BE2C (cell line): ENCODE measurements at regions not wholly inside any gene's neighbourhood (a gene's known extent, or its start where the extent isn't known, plus 50 kb on each side); places are given as distances from the start of the nearest gene placed in this dataset.

ENCODE experiments used
- DNase-seq: peaks from one replicate; pipeline ENCODE4 v3.0.0-alpha.2; 2020
- H3K27me3 ChIP-seq: fragments of 250-450 bp; sonication (Bioruptor Pico); 2 replicates; pipeline ENCODE4 v1.5.1; 2020; ENCODE audit warnings: mild to moderate bottlenecking
- H3K36me3 ChIP-seq: fragments of 250-450 bp; sonication (Bioruptor Pico); 2 replicates; pipeline ENCODE4 v1.5.1; 2020; ENCODE audit warnings: mild to moderate bottlenecking
- H3K4me1 ChIP-seq: fragments of 250-450 bp; sonication (Bioruptor Pico); 2 replicates; pipeline ENCODE4 v1.5.1; 2020
- H3K4me3 ChIP-seq: 2 replicates; pipeline ENCODE4 v1.5.1; 2011; ENCODE audit warnings: low read depth, low read length
- H3K9me3 ChIP-seq: fragments of 250-450 bp; sonication (Bioruptor Pico); 2 replicates; pipeline ENCODE4 v1.5.1; 2020
- TF ChIP-seq, protein P1 (sequence below): IDR thresholded peaks from 2 replicates; pipeline ENCODE4 v1.5.1; 2012; ENCODE audit warnings: mild to moderate bottlenecking, low read depth, low read length

DNA sequence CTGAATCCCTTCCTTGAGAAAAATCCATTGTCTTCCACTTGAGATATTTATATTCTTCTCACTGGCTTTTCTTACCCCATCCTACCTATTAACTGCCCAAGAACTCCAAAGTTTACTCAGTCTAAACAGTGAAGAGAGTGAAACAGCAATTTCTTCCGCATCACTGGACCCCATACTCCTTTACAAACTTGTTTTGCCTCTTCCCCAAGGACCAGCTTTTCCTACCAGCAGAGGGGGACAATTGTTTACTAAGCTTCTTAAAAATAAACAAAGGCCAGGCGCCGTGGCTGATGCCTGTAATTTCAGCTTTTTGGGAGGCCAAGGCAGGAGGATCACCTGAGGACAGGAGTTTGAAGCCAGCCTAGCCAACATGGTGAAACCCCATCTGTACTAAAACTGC lies 52.0 kb downstream of the LRATD1 start:
- DNase-seq: no peak
- no peak overlapping the region for H3K4me3 ChIP-seq
- no peaks in the 10 kb centered on the region for H3K9me3 ChIP-seq
- H3K36me3 ChIP-seq: no peaks in the 10 kb centered on the region
- H3K27me3 ChIP-seq: no peaks in the 10 kb centered on the region
- TF ChIP-seq, protein P1, sequence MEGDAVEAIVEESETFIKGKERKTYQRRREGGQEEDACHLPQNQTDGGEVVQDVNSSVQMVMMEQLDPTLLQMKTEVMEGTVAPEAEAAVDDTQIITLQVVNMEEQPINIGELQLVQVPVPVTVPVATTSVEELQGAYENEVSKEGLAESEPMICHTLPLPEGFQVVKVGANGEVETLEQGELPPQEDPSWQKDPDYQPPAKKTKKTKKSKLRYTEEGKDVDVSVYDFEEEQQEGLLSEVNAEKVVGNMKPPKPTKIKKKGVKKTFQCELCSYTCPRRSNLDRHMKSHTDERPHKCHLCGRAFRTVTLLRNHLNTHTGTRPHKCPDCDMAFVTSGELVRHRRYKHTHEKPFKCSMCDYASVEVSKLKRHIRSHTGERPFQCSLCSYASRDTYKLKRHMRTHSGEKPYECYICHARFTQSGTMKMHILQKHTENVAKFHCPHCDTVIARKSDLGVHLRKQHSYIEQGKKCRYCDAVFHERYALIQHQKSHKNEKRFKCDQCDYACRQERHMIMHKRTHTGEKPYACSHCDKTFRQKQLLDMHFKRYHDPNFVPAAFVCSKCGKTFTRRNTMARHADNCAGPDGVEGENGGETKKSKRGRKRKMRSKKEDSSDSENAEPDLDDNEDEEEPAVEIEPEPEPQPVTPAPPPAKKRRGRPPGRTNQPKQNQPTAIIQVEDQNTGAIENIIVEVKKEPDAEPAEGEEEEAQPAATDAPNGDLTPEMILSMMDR: no peak
- no peaks in the 10 kb centered on the region for H3K4me1 ChIP-seq

GRCh38 chr2:14690926-14691325 lies 58.4 kb downstream of the LRATD1 start:
- Histone ChIP-seq H3K9me3 (no peaks in the 10 kb centered on the region), H3K4me3 (no peak overlapping the region), H3K4me1 (no peaks in the 10 kb centered on the region), H3K36me3 (no peaks in the 10 kb centered on the region), H3K27me3 (no peaks in the 10 kb centered on the region)
- no peak for DNase-seq
- TF ChIP-seq, protein P1: no peak

DNA sequence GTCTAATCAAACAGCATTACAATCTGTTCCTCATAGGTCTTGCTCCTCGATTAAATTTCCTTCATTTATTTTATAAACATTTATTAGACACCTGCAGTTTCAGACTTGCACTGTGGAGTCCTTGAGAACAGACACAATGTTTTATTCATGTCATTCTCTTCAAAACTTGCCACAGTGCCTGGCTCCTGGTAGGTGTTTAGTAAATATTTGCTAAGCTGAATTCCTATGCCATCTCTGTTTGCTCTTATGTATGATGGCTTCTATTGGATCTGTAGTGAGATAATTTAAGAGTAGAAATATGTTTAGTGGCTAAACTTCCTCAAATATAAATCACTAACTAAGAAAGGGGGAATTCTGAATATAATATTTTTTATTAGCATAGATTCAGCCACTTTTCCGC lies 61.4 kb downstream of the LRATD1 start:
- H3K36me3 ChIP-seq: no peaks in the 10 kb centered on the region
- TF ChIP-seq, protein P1: no peak
- H3K4me1 ChIP-seq: no peaks in the 10 kb centered on the region
- DNase-seq: no peak
- H3K4me3 ChIP-seq: no peak overlapping the region
- H3K27me3 ChIP-seq: no peaks in the 10 kb centered on the region
- no peaks in the 10 kb centered on the region for H3K9me3 ChIP-seq

DNA sequence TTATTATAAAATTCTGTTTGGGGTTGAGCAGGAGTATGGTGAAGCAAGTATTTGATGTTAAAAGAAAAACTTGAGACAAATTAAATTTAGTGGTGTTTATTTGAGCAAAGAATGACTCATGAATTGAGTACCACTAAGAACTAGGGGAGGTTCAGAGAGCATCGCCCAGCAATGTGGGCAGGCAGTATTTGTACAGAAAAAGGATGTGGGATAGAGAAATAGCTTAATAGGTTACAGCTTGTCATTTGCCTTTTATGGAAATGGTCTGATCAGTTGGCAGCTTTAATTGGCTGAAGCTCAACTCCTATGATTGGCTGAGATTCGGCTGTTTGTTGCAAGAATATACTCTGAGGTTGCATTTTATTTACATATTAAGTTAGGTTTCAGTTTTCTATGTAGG lies 68.2 kb downstream of the LRATD1 start:
- H3K9me3 ChIP-seq: no peaks in the 10 kb centered on the region
- no peaks in the 10 kb centered on the region for H3K4me1 ChIP-seq
- H3K36me3 ChIP-seq: no peaks in the 10 kb centered on the region
- TF ChIP-seq, protein P1: no peak
- DNase-seq: no peak
- no peak overlapping the region for H3K4me3 ChIP-seq
- H3K27me3 ChIP-seq: no peaks in the 10 kb centered on the region

DNA sequence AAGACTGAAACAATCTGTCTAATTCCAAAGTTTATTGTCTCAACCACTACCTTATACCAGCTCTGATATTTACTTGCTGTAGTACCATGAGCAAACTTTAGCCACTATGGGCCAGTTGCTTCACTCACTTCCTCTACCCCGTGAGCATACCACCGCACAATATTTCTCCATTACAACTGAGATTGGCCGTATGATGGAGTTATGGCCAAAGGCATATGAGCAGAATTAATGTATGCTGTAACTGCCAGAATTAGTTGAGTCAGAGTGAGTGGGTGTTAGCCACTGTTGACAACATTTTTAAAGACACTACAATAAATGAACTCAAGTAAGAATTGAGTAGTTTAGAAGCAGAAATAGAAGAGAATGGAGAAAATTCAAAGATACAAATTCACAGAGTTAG lies 69.7 kb downstream of the LRATD1 start:
- TF ChIP-seq, protein P1: no peak
- Histone ChIP-seq H3K36me3 (no peaks in the 10 kb centered on the region), H3K27me3 (no peaks in the 10 kb centered on the region), H3K4me1 (no peaks in the 10 kb centered on the region), H3K4me3 (no peak overlapping the region), H3K9me3 (no peaks in the 10 kb centered on the region)
- no peak for DNase-seq

DNA sequence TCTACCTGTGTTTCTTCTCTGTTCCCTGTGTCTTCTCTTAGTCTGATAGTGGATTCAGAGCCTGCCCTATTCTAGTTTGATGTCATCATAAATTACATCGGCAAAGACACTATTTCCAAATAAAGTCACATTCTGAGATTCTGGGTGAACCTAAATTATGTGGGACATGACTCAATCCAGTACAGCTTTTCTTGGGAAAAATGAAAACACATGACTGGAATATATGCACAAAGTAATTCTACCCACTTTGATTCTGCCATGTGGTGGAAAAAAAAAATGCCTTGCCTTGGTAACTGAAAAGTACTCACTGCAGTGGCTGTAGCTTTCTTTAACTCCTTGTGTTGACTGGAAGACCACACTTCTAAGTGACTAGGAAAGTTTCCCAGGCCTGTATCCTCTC lies 73.7 kb downstream of the LRATD1 start:
- DNase-seq: no peak
- H3K36me3 ChIP-seq: no peaks in the 10 kb centered on the region
- no peaks in the 10 kb centered on the region for H3K4me1 ChIP-seq
- H3K27me3 ChIP-seq: no peaks in the 10 kb centered on the region
- H3K4me3 ChIP-seq: no peak overlapping the region
- H3K9me3 ChIP-seq: no peaks in the 10 kb centered on the region
- TF ChIP-seq, protein P1: no peak
